Vagina (tissue), 2 donors: ENCODE measurements at regions not wholly inside any gene's neighbourhood (a gene's known extent, or its start where the extent isn't known, plus 50 kb on each side); places are given as distances from the start of the nearest gene placed in this dataset.

Source experiments
- DNase-seq, 2 donors: peaks; one replicate each; pipeline ENCODE4 v3.0.0-alpha.2; 2017; ENCODE audit errors: extremely low spot score in 2 of 2
- H3K27ac ChIP-seq: fragments of 200-600 bp; sonication (generic); one replicate; pipeline ENCODE4 v1.5.1; 2019
- H3K27me3 ChIP-seq: fragments of 200-600 bp; sonication (generic); one replicate; pipeline ENCODE4 v1.5.1; 2019
- H3K36me3 ChIP-seq, 2 donors: fragments of 200-600 bp; sonication (generic); one replicate each; pipeline ENCODE4 v1.5.1; 2017 to 2019
- H3K4me1 ChIP-seq: fragments of 200-600 bp; sonication (generic); one replicate; pipeline ENCODE4 v1.5.1; 2019
- H3K4me3 ChIP-seq, 2 donors: fragments of 200-600 bp; sonication (generic); 1 replicate in 1 of 2; 2 replicates in 1 of 2; pipeline ENCODE4 v1.5.1; 2016 to 2019
- H3K9me3 ChIP-seq: fragments of 200-600 bp; sonication (generic); one replicate; pipeline ENCODE4 v1.5.1; 2019
- POLR2A ChIP-seq, 2 donors: fragments of 450-650 bp; IDR thresholded peaks; one replicate each; pipeline ENCODE4 v1.6.1; 2017; ENCODE audit warnings: antibody characterized with exemption in 2 of 2, mild to moderate bottlenecking in 2 of 2, moderate library complexity in 2 of 2
- POLR2AphosphoS5 ChIP-seq, 2 donors: sonication (generic); formaldehyde crosslinking; IDR thresholded peaks; one replicate each; pipeline ENCODE4 v1.9.0; 2017; ENCODE audit warnings: antibody characterized with exemption in 2 of 2, mild to moderate bottlenecking in 2 of 2, low read depth in 1 of 2; ENCODE audit not compliant: insufficient read depth in 1 of 2
- intact Hi-C: fragments of 100-400 bp; cut with DNase I; formaldehyde crosslinking; loops from one replicate; pipeline ENCODE4 v1.15.1; 2023
- TF ChIP-seq, protein P1 (sequence below), 3 experiments: fragments of 450-650 bp in 2 of 3; fragments of 200-600 bp in 1 of 3; sonication (generic) in 1 of 3; IDR thresholded peaks; one replicate each; pipeline ENCODE4 v1.5.1; 2017 to 2019; ENCODE audit warnings: antibody characterized with exemption in 3 of 3, mild to moderate bottlenecking in 2 of 3, moderate library complexity in 2 of 3

- H3K9me3 ChIP-seq, result peaks cover 2% of the 10 kb centered on the region
- intact Hi-C loops, result no loop called here
- no peaks in the 10 kb centered on the region for H3K4me1 ChIP-seq
- DNase-seq, result no peak
- H3K27ac ChIP-seq, result no peak overlapping the region
- no peak overlapping the region for H3K4me3 ChIP-seq
- no peak for TF ChIP-seq POLR2A (IDR thresholded peaks at IDR 0.05)
- TF ChIP-seq, protein P1, sequence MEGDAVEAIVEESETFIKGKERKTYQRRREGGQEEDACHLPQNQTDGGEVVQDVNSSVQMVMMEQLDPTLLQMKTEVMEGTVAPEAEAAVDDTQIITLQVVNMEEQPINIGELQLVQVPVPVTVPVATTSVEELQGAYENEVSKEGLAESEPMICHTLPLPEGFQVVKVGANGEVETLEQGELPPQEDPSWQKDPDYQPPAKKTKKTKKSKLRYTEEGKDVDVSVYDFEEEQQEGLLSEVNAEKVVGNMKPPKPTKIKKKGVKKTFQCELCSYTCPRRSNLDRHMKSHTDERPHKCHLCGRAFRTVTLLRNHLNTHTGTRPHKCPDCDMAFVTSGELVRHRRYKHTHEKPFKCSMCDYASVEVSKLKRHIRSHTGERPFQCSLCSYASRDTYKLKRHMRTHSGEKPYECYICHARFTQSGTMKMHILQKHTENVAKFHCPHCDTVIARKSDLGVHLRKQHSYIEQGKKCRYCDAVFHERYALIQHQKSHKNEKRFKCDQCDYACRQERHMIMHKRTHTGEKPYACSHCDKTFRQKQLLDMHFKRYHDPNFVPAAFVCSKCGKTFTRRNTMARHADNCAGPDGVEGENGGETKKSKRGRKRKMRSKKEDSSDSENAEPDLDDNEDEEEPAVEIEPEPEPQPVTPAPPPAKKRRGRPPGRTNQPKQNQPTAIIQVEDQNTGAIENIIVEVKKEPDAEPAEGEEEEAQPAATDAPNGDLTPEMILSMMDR (IDR thresholded peaks at IDR 0.05), result no peak
- no peak for TF ChIP-seq POLR2AphosphoS5 (IDR thresholded peaks at IDR 0.05; ENCODE audit: insufficient read depth in 1 of 2, low read depth in 1 of 2)
- no peaks in the 10 kb centered on the region for H3K27me3 ChIP-seq
- no peaks in the 10 kb centered on the region for H3K36me3 ChIP-seq
These were observed 644.4 kb downstream of the ZEB2 start for GRCh38 chr2:143875295-143876233.

GRCh38 chr2:143873886-143874285, 646.0 kb downstream of the ZEB2 start:
- H3K27ac ChIP-seq, result no peak overlapping the region
- intact Hi-C loops, result no loop called here
- H3K4me3 ChIP-seq, result no peak overlapping the region
- H3K9me3 ChIP-seq, result peaks cover 6% of the 10 kb centered on the region
- no peaks in the 10 kb centered on the region for H3K36me3 ChIP-seq
- TF ChIP-seq, protein P1 (IDR thresholded peaks at IDR 0.05), result no peak
- TF ChIP-seq POLR2A (IDR thresholded peaks at IDR 0.05) (no peak), POLR2AphosphoS5 (IDR thresholded peaks at IDR 0.05; ENCODE audit: insufficient read depth in 1 of 2, low read depth in 1 of 2) (no peak)
- no peaks in the 10 kb centered on the region for H3K27me3 ChIP-seq
- H3K4me1 ChIP-seq, result no peaks in the 10 kb centered on the region
- no peak for DNase-seq

- no peak overlapping the region for H3K4me3 ChIP-seq
- no peak for TF ChIP-seq POLR2A (IDR thresholded peaks at IDR 0.05)
- no peak for TF ChIP-seq POLR2AphosphoS5 (IDR thresholded peaks at IDR 0.05; ENCODE audit: insufficient read depth in 1 of 2, low read depth in 1 of 2)
- TF ChIP-seq, protein P1 (IDR thresholded peaks at IDR 0.05), result no peak
- no peaks in the 10 kb centered on the region for H3K4me1 ChIP-seq
- H3K36me3 ChIP-seq, result no peaks in the 10 kb centered on the region
- H3K9me3 ChIP-seq, result peaks cover 6% of the 10 kb centered on the region
- intact Hi-C loops, result no loop called here
- H3K27me3 ChIP-seq, result no peaks in the 10 kb centered on the region
- no peak for DNase-seq
- no peak overlapping the region for H3K27ac ChIP-seq
These were observed 649.2 kb downstream of the ZEB2 start for GRCh38 chr2:143870696-143871095.

- Histone ChIP-seq H3K27ac (no peak overlapping the region), H3K9me3 (no peaks in the 10 kb centered on the region), H3K36me3 (no peaks in the 10 kb centered on the region), H3K27me3 (no peaks in the 10 kb centered on the region), H3K4me1 (no peaks in the 10 kb centered on the region), H3K4me3 (no peak overlapping the region)
- no peak for DNase-seq
- intact Hi-C loops, result no loop called here
- TF ChIP-seq POLR2AphosphoS5 (IDR thresholded peaks at IDR 0.05; ENCODE audit: insufficient read depth in 1 of 2, low read depth in 1 of 2), result no peak
- TF ChIP-seq POLR2A (IDR thresholded peaks at IDR 0.05), result no peak
- TF ChIP-seq, protein P1 (IDR thresholded peaks at IDR 0.05), result no peak
These were observed 662.9 kb downstream of the ZEB2 start for GRCh38 chr2:143856978-143857377.

DNA sequence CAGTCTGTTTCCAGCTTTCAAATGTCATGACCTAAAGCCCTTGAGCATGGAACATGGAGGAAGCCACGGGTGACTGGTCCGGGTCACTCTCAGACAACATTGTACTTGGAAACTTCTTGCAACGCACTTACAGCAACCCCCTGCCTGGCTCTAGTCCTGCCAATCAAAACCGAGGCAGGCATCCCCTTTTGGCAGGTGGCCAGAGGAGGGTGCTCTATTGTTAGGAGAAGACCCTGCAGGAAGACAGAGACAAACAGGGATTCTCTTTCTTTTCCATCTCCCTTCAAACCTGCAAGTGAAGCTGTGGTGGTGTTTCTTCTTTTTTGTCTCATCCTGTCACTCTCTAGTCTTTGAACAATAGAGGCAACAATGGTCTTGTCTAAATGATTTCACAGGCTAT, 667.2 kb downstream of the ZEB2 start:
- H3K9me3 ChIP-seq, result no peaks in the 10 kb centered on the region
- H3K27ac ChIP-seq, result no peak overlapping the region
- intact Hi-C loops, result no loop called here
- no peaks in the 10 kb centered on the region for H3K4me1 ChIP-seq
- TF ChIP-seq, protein P1 (IDR thresholded peaks at IDR 0.05), result no peak
- no peak for DNase-seq
- H3K36me3 ChIP-seq, result no peaks in the 10 kb centered on the region
- no peak overlapping the region for H3K4me3 ChIP-seq
- H3K27me3 ChIP-seq, result no peaks in the 10 kb centered on the region
